DND-41 (cell line): ENCODE measurements at regions not wholly inside any gene's neighbourhood (a gene's known extent, or its start where the extent isn't known, plus 50 kb on each side); places are given as distances from the start of the nearest gene placed in this dataset.

ENCODE experiments used
- EZH2 ChIP-seq: IDR thresholded peaks from 3 replicates; pipeline ENCODE4 v1.6.1; 2012; ENCODE audit warnings: borderline replicate concordance, low read depth, mild to moderate bottlenecking, moderate library complexity, low read length, inconsistent platforms; ENCODE audit not compliant: severe bottlenecking
- TF ChIP-seq, protein P1 (sequence below): IDR thresholded peaks from 2 replicates; pipeline ENCODE4 v1.5.1; 2012; ENCODE audit warnings: borderline replicate concordance, low read length, moderate library complexity, mild to moderate bottlenecking; ENCODE audit not compliant: poor library complexity, severe bottlenecking; ENCODE audit errors: extremely low read depth

DNA sequence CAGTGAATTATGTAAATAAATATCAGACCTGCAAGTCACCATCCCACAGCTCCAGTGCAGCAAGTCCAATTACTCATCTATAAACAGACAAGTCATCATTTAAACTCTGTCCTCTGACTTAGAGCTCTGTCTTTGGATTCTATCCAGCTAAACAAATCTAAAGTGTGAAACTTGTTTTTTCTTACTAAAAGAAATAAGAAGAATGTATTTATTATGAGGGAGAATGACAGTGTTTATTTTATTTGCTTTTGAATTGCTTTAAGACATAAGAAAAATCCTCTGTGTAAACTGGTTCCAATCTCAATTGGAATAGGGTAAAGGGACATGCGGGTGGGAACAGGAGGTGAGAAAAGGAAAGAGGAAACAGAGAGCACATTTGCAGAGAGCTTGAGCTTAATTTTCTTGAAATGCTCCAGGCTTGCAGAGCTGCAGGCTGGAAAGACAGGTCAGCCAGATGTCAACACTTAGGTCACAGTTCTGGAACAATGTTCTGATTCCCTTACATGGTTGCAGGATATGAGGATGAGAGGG is 355.8 kb downstream of the MEIS1 start:
- TF ChIP-seq, protein P1, sequence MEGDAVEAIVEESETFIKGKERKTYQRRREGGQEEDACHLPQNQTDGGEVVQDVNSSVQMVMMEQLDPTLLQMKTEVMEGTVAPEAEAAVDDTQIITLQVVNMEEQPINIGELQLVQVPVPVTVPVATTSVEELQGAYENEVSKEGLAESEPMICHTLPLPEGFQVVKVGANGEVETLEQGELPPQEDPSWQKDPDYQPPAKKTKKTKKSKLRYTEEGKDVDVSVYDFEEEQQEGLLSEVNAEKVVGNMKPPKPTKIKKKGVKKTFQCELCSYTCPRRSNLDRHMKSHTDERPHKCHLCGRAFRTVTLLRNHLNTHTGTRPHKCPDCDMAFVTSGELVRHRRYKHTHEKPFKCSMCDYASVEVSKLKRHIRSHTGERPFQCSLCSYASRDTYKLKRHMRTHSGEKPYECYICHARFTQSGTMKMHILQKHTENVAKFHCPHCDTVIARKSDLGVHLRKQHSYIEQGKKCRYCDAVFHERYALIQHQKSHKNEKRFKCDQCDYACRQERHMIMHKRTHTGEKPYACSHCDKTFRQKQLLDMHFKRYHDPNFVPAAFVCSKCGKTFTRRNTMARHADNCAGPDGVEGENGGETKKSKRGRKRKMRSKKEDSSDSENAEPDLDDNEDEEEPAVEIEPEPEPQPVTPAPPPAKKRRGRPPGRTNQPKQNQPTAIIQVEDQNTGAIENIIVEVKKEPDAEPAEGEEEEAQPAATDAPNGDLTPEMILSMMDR = no peak
- TF ChIP-seq EZH2 = no peak
